ENCODE measurements at regions not wholly inside any gene's neighbourhood (a gene's known extent, or its start where the extent isn't known, plus 50 kb on each side); places are given as distances from the start of the nearest gene placed in this dataset.

DNA sequence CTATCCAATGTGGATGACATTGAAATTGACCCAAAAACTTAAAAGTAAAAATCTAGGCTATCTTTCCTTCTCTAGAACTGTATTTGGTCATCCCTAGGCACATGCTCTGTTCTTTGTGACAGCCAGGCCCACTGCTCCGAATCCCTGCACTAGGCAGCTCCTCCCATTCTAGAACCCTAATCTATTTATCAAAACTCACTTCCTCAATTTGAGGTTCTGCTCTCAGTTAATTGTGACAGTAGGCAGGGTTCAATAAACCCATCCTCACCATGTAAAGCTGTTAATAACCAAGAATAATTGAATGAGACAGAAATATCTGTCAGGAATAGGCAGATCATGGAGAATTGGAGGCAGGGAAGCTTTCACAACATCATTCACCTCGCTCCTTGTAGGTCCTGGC is 51.9 kb upstream of the IRF2 start:
- TF ChIP-seq, protein P1, sequence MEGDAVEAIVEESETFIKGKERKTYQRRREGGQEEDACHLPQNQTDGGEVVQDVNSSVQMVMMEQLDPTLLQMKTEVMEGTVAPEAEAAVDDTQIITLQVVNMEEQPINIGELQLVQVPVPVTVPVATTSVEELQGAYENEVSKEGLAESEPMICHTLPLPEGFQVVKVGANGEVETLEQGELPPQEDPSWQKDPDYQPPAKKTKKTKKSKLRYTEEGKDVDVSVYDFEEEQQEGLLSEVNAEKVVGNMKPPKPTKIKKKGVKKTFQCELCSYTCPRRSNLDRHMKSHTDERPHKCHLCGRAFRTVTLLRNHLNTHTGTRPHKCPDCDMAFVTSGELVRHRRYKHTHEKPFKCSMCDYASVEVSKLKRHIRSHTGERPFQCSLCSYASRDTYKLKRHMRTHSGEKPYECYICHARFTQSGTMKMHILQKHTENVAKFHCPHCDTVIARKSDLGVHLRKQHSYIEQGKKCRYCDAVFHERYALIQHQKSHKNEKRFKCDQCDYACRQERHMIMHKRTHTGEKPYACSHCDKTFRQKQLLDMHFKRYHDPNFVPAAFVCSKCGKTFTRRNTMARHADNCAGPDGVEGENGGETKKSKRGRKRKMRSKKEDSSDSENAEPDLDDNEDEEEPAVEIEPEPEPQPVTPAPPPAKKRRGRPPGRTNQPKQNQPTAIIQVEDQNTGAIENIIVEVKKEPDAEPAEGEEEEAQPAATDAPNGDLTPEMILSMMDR (conservative IDR thresholded peaks at IDR 0.05), result no peak
- TF ChIP-seq EZH2 (IDR thresholded peaks at IDR 0.05; ENCODE audit: low read depth), result no peak

All from PC-9 (cell line).